ENCODE measurements at regions not wholly inside any gene's neighbourhood (a gene's known extent, or its start where the extent isn't known, plus 50 kb on each side); places are given as distances from the start of the nearest gene placed in this dataset.

- DNase-seq (no peak), ATAC-seq (no peak)
- H3K27ac ChIP-seq = no peak overlapping the region
- no peak for TF ChIP-seq CTCF (IDR thresholded peaks at IDR 0.05)
- no peak overlapping the region for H3K4me3 ChIP-seq
- no peaks in the 10 kb centered on the region for H3K36me3 ChIP-seq (ENCODE audit: insufficient read depth in 1 of 2, low read depth in 1 of 2)
- H3K4me1 ChIP-seq = no peaks in the 10 kb centered on the region
- intact Hi-C loops (cut with DNase I) = no loop called here
- no peaks in the 10 kb centered on the region for H3K27me3 ChIP-seq (ENCODE audit: insufficient read depth in 3 of 3, low read length in 2 of 3)
- no peaks in the 10 kb centered on the region for H3K9me3 ChIP-seq
Observed at GRCh38 chr6:48883116-48883515, 579.9 kb downstream of the MMUT start.

- no peaks in the 10 kb centered on the region for H3K36me3 ChIP-seq (ENCODE audit: insufficient read depth in 1 of 2, low read depth in 1 of 2)
- DNase-seq (no peak), ATAC-seq (no peak)
- H3K4me3 ChIP-seq = no peak overlapping the region
- no peak overlapping the region for H3K27ac ChIP-seq
- intact Hi-C loops (cut with DNase I) = no loop called here
- WGBS, 3 donors = 50 to 55% (median 53%) methylated on average over 1 of the region's 1 CpG
- H3K4me1 ChIP-seq = no peaks in the 10 kb centered on the region
- no peak for TF ChIP-seq CTCF (IDR thresholded peaks at IDR 0.05)
- H3K9me3 ChIP-seq = no peaks in the 10 kb centered on the region
- no peaks in the 10 kb centered on the region for H3K27me3 ChIP-seq (ENCODE audit: insufficient read depth in 3 of 3, low read length in 2 of 3)
Observed at GRCh38 chr6:48881551-48881950, 581.5 kb downstream of the MMUT start.

GRCh38 chr6:48869595-48869994 lies 593.5 kb downstream of the MMUT start:
- H3K36me3 ChIP-seq (ENCODE audit: insufficient read depth in 1 of 2, low read depth in 1 of 2) = no peaks in the 10 kb centered on the region
- ATAC-seq (no peak), DNase-seq (no peak)
- no peak for TF ChIP-seq CTCF (IDR thresholded peaks at IDR 0.05)
- no peaks in the 10 kb centered on the region for H3K27me3 ChIP-seq (ENCODE audit: insufficient read depth in 3 of 3, low read length in 2 of 3)
- no peak overlapping the region for H3K27ac ChIP-seq
- WGBS, 3 donors = 84 to 94% (median 90%) methylated on average over 1 of the region's 1 CpG
- H3K4me1 ChIP-seq = no peaks in the 10 kb centered on the region
- no peaks in the 10 kb centered on the region for H3K9me3 ChIP-seq
- intact Hi-C loops (cut with DNase I) = no loop called here
- no peak overlapping the region for H3K4me3 ChIP-seq

GRCh38 chr6:48866682-48867081 lies 596.4 kb downstream of the MMUT start:
- Histone ChIP-seq H3K4me1 (no peaks in the 10 kb centered on the region), H3K27ac (no peak overlapping the region), H3K36me3 (ENCODE audit: insufficient read depth in 1 of 2, low read depth in 1 of 2) (no peaks in the 10 kb centered on the region), H3K27me3 (ENCODE audit: insufficient read depth in 3 of 3, low read length in 2 of 3) (no peaks in the 10 kb centered on the region), H3K4me3 (no peak overlapping the region), H3K9me3 (no peaks in the 10 kb centered on the region)
- no peak for TF ChIP-seq CTCF (IDR thresholded peaks at IDR 0.05)
- ATAC-seq = no peak
- DNase-seq = no peak
- WGBS, 3 donors = 81% methylated on average over 3 of the region's 3 CpGs
- intact Hi-C loops (cut with DNase I) = no loop called here

- ATAC-seq = no peak
- no peak overlapping the region for H3K4me3 ChIP-seq
- DNase-seq = no peak
- H3K27ac ChIP-seq = no peak overlapping the region
- H3K9me3 ChIP-seq = no peaks in the 10 kb centered on the region
- no peaks in the 10 kb centered on the region for H3K36me3 ChIP-seq (ENCODE audit: insufficient read depth in 1 of 2, low read depth in 1 of 2)
- WGBS, 3 donors = 74 to 80% (median 78%) methylated on average over 3 of the region's 3 CpGs
- H3K27me3 ChIP-seq (ENCODE audit: insufficient read depth in 3 of 3, low read length in 2 of 3) = no peaks in the 10 kb centered on the region
- intact Hi-C loops (cut with DNase I) = no loop called here
- no peak for TF ChIP-seq CTCF (IDR thresholded peaks at IDR 0.05)
- H3K4me1 ChIP-seq = no peaks in the 10 kb centered on the region
Observed at GRCh38 chr6:48860175-48860574, 602.9 kb downstream of the MMUT start.

All from psoas muscle (tissue), 7 donors.